ENCODE measurements at regions not wholly inside any gene's neighbourhood (a gene's known extent, or its start where the extent isn't known, plus 50 kb on each side); places are given as distances from the start of the nearest gene placed in this dataset.

GRCh38 chr2:165033402-165033801 lies 78.1 kb upstream of the SLC38A11 start:
- no peak for FAIRE-seq
- no peak for DNase-seq (ENCODE audit: low spot score)

GRCh38 chr2:165032559-165032958 lies 77.2 kb upstream of the SLC38A11 start:
- no peak for FAIRE-seq
- DNase-seq (ENCODE audit: low spot score), result no peak

DNA sequence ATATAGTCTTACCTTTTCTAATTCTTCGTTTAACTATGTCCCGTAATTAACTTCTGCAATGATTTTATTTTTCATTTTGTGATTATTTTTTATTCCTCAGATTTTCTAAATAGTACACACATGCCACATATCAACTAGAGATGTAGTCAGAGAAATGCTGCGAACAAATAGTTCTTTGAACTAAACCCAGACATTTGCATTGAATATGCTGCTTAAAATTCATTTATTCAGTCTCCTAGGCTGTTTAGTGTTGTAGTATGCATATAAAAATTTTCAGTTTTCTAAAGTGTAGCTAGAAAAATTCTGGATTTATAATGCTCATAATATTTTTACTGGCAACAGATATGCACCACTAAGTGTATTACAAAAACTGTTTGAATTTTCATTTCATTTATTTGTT lies 68.9 kb upstream of the SLC38A11 start:
- no peak for FAIRE-seq

GRCh38 chr2:165022781-165023180 lies 67.5 kb upstream of the SLC38A11 start:
- FAIRE-seq (no peak), DNase-seq (ENCODE audit: low spot score) (no peak)

More for the DNA sequence above, 68.9 kb upstream of the SLC38A11 start:
- no peak for DNase-seq (ENCODE audit: low spot score)

DNA sequence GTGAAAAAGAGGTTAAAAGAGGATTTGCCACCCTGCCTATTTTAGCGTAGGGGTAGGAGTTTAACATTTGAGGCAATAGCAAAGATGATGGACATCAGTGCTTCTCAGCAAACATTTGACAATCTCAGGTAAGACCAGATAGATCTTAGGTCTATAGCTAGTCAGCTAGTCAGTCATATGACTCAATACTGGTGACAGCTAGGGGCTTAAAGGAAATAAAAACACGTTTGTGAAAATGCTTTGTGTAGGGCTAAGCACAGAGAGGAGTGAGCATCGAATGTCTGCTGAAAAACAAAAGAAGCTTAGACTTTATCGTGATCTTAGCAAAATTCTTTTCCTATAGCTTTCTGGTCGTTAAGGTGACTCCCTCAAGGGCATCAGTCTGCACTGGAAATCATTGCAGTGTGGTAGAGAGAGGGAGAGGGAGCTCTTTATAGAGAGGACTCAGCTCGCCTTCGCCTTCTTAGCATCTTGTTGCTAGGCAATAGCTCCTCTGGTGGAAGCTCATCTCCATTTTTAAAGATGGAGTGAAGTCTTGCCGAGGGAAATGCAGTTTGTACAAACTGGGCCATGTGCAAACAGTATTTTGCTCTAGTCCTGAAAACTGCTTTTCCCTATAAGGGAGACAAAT lies 62.8 kb upstream of the SLC38A11 start:
- no peak for FAIRE-seq
- no peak for DNase-seq (ENCODE audit: low spot score)

DNA sequence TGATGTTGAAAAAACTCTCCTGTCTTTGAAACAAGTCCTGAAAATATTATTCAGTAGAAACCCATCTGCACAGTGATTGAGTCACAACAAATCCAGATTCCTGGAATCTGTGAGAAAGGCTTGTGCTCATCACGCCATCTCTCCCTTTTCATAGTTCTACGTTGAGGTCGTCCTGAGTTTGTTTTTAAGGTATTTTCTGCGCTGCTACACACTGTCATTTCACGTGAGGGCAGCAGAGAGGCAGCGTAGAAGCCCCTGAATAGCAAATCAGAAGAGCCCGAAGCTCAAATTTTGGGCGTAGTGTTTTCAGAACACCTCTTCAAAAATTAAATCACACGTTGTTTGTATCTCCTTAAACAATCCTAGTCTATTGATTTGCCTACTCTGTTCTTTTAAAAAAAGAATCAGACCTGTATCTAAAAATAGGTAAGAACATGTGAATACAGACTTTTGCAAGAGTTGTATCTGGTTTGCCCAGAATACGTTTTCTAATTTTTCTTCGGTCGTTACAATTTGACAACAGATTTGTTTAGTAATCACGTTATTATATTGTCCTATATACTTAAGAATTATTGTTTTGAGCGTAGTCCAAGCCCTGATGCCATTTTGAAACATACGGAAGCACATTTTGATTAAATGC lies 61.6 kb upstream of the SLC38A11 start:
- FAIRE-seq (peak; percentile 44), DNase-seq (ENCODE audit: low spot score) (peak; percentile 37)

GRCh38 chr2:165015052-165015642 lies 59.8 kb upstream of the SLC38A11 start:
- FAIRE-seq, result peak; percentile 46
- DNase-seq (ENCODE audit: low spot score), result peak; percentile 52

- FAIRE-seq, result no peak
- no peak for DNase-seq (ENCODE audit: low spot score)
Observed at GRCh38 chr2:165013944-165014619, 58.8 kb upstream of the SLC38A11 start.

DNA sequence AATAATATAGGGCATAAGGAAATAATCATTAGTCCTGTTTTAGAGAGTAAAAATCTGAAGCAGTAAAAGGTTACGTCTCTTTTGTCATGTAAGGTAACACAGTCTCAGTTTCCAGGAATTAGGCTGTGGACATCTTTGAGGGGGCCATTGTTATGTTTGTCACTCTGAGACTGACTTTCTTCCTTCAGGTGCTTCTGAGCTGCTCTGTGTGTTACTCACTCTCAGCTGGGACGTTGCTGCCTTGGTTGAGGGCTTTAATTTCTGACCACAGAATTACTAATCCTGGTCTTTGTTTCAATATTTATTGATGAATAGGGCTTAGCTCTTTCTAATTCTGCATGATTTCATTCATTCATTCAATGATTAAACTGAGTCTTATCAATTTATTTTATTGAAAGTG lies 55.9 kb upstream of the SLC38A11 start:
- DNase-seq (ENCODE audit: low spot score), result no peak

GRCh38 chr2:165010556-165010955 lies 55.2 kb upstream of the SLC38A11 start:
- no peak for DNase-seq (ENCODE audit: low spot score)

More for the DNA sequence above, 55.9 kb upstream of the SLC38A11 start:
- FAIRE-seq, result no peak

DNA sequence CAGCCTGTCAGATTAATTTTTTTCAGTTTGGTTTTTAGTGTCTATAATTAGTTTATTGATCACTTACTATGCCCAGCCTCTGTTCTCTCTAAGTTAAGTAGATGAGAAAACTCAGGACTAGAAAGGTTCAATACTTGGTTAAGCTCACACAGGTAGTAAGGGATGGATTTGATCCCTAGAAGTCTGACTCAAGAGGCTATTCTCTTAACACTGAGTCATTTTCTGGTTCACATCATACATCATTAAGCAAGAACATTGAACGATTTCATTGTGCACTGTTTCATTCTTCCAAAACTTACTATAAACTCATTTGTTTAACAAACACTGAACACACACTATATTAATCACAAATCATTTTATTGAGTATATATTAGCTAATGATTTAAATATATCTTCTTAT lies 54.1 kb upstream of the SLC38A11 start:
- FAIRE-seq, result no peak
- DNase-seq (ENCODE audit: low spot score), result no peak

More at GRCh38 chr2:165010556-165010955, 55.2 kb upstream of the SLC38A11 start:
- no peak for FAIRE-seq

DNA sequence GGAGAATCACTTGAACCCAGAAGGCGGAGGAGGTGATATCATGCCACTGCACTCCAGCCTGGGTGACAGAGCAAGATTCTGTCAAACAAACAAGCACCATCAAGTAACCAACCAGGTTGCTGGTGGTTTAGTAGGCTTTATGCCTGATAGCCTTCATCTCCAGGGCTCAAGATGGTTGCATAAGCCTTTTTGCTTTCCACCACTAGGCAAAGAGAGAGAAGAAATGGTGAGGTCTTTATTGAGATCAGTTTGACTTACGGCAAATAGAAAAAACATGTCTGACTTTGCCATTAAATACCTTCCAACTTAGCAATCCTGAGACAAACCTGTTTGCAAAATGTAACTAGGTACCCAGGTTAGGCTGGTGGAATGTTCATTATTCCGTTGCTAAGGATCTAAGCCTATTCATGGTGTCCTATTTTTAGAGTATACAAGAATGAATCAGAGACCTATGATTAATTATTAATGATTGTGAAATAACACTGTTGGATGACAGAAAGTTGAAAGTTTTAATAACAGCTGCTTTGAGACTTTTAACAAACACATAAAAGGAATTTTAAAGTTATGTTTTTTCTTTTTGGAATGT lies 53.5 kb upstream of the SLC38A11 start:
- FAIRE-seq, result peak; percentile 86
- DNase-seq (ENCODE audit: low spot score), result peak; percentile 80

GRCh38 chr2:165007161-165007744 lies 51.9 kb upstream of the SLC38A11 start:
- DNase-seq (ENCODE audit: low spot score) (no peak), FAIRE-seq (no peak)

Data from RCC 7860 (cell line).